ENCODE measurements at regions not wholly inside any gene's neighbourhood (a gene's known extent, or its start where the extent isn't known, plus 50 kb on each side); places are given as distances from the start of the nearest gene placed in this dataset.

DNA sequence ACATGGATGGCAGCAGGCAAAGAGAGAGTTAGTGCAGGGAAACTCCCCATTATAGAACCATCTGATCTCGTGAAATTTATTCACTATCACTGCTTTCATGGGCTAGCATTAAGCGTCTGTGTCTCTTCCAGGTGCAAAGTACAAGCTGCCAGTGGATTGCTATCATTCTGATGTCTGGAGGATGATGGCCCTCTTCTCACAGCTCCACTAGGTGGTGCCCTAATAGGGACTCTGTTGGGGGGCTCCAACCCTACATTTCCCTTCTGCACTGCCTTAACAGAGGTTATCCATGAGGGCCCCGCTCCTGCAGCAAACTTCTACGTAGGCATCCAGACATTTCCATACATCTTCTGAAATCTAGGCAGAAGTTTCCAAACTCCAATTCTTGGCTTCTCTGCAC, 347.8 kb upstream of the HS3ST5 start:
- BruUV-seq (replicated peaks) = no TSS peak
- H3K4me3 ChIP-seq = no peak overlapping the region
- no peak for FAIRE-seq
- H3K27me3 ChIP-seq (ENCODE audit: control insufficient read depth in 2 of 2, insufficient read depth in 2 of 2, low read length in 2 of 2) = no peaks in the 10 kb centered on the region
- H3K9ac ChIP-seq (ENCODE audit: insufficient read depth in 1 of 2, low read depth in 2 of 2, low read length in 2 of 2) = no peak overlapping the region
- POLR2A ChIA-PET = no interaction called here
- DNase-seq (ENCODE audit: extremely low read depth in 1 of 4, low spot score in 3 of 4) = no peak
- no peaks in the 10 kb centered on the region for H3K9me1 ChIP-seq (ENCODE audit: control insufficient read depth, insufficient read depth, low read length)
- 4% methylated on average over 2 of the region's 4 CpGs for WGBS (ENCODE audit: insufficient coverage, low coverage, missing lambda C conversion rate)
- no peak overlapping the region for H2AFZ ChIP-seq (ENCODE audit: low read depth, low read length)
- no peaks in the 10 kb centered on the region for H4K20me1 ChIP-seq (replicated peaks; ENCODE audit: control insufficient read depth, insufficient read depth, low read length)
- intact Hi-C loops (cut with micrococcal nuclease) = no loop called here
- CTCF ChIA-PET (ENCODE audit: low intra/inter-chr PET ratio) = no interaction called here
- no peak overlapping the region for H3K4me2 ChIP-seq (ENCODE audit: insufficient read depth, low read length)
- no peak overlapping the region for H3K27ac ChIP-seq (ENCODE audit: extremely low read depth, low read depth, low read length)
- no peaks in the 10 kb centered on the region for H3K36me3 ChIP-seq (ENCODE audit: control insufficient read depth, insufficient read depth, low read length)
- in situ Hi-C loops (cut with MboI) = no loop called here
- H3K9me3 ChIP-seq (replicated peaks; ENCODE audit: control insufficient read depth, insufficient read depth, low read depth, low read length) = no peaks in the 10 kb centered on the region
- no peaks in the 10 kb centered on the region for H3K79me2 ChIP-seq (ENCODE audit: control insufficient read depth, insufficient read depth, low read length)
- ATAC-seq = no peak
- H3K4me1 ChIP-seq (replicated peaks in 1 of 2; ENCODE audit: control insufficient read depth in 2 of 2, insufficient read depth in 2 of 2, low read length in 2 of 2) = no peaks in the 10 kb centered on the region
- TF ChIP-seq HSF4 (CRISPR knock-in tag; IDR thresholded peaks at IDR 0.05; ENCODE audit: borderline replicate concordance) (no peak), RBM17 (IDR thresholded peaks at IDR 0.05; ENCODE audit: borderline replicate concordance, low read depth, low read length) (no peak), DIDO1 (tag; IDR thresholded peaks at IDR 0.05; ENCODE audit: low read depth) (no peak), FOSL1 (tag; conservative IDR thresholded peaks at IDR 0.05) (no peak), MNT (conservative IDR thresholded peaks at IDR 0.05) (no peak), ELF1 (tag; IDR thresholded peaks at IDR 0.05) (no peak), AFF1 (IDR thresholded peaks at IDR 0.05; ENCODE audit: low read depth in 1 of 2, partially characterized antibody in 2 of 2) (no peak), THRAP3 (IDR thresholded peaks at IDR 0.05; ENCODE audit: borderline replicate concordance) (no peak), ZC3H11A (IDR thresholded peaks at IDR 0.05; ENCODE audit: low read depth, low read length) (no peak), RREB1 (CRISPR knock-in tag; IDR thresholded peaks at IDR 0.05) (no peak), ZNF274 (IDR thresholded peaks at IDR 0.05; ENCODE audit: borderline replicate concordance, low read depth, low read length) (no peak), CHD1 (IDR thresholded peaks at IDR 0.05; ENCODE audit: low read length) (no peak)

All from K562 (cell line).